HEK293T (cell line): ENCODE measurements at regions not wholly inside any gene's neighbourhood (a gene's known extent, or its start where the extent isn't known, plus 50 kb on each side); places are given as distances from the start of the nearest gene placed in this dataset.

Source experiments
- CTCF ChIA-PET: fragments of 350-600 bp; formaldehyde crosslinking; extraction: SDS; loops from one replicate; lab custom pipeline; 2021; ENCODE audit warnings: antibody characterized with exemption, inconsistent platforms; lab: Yijun Ruan, JAX
- POLR2A ChIA-PET: fragments of 350-600 bp; formaldehyde crosslinking; extraction: SDS; loops from one replicate; lab custom pipeline; 2020; ENCODE audit warnings: antibody characterized with exemption, inconsistent platforms; lab: Yijun Ruan, JAX
- DNase-seq: peaks from one replicate; pipeline ENCODE4 v3.0.0; 2012; ENCODE audit warnings: mixed read lengths; ENCODE audit errors: extremely low spot score
- ARNT ChIP-seq: fragments of 450-650 bp; IDR thresholded peaks from 2 replicates; pipeline ENCODE4 v1.6.1; 2017; ENCODE audit warnings: mild to moderate bottlenecking
- BHLHE40 ChIP-seq: fragments of 450-650 bp; IDR thresholded peaks from 2 replicates; pipeline ENCODE4 v1.6.1; 2016; ENCODE audit warnings: mild to moderate bottlenecking, moderate library complexity, borderline replicate concordance
- CTBP1 ChIP-seq: fragments of 450-650 bp; IDR thresholded peaks from 2 replicates; pipeline ENCODE4 v1.6.1; 2016; ENCODE audit warnings: borderline replicate concordance
- ELF4 ChIP-seq: fragments of 450-650 bp; IDR thresholded peaks from 2 replicates; pipeline ENCODE4 v1.6.1; 2017; ENCODE audit warnings: antibody characterized with exemption
- FOXA1 ChIP-seq: fragments of 450-650 bp; IDR thresholded peaks from 2 replicates; pipeline ENCODE4 v1.6.1; 2016; ENCODE audit warnings: mild to moderate bottlenecking
- FOXK2 ChIP-seq: fragments of 450-650 bp; IDR thresholded peaks from 2 replicates; pipeline ENCODE4 v1.6.1; 2016; ENCODE audit warnings: mild to moderate bottlenecking
- FOXM1 ChIP-seq: fragments of 450-650 bp; IDR thresholded peaks from 2 replicates; pipeline ENCODE4 v1.6.1; 2017; ENCODE audit warnings: mild to moderate bottlenecking, borderline replicate concordance
- HDGF ChIP-seq: fragments of 450-650 bp; IDR thresholded peaks from 2 replicates; pipeline ENCODE4 v1.6.1; 2017; ENCODE audit warnings: antibody characterized with exemption, borderline replicate concordance
- L3MBTL2 ChIP-seq: fragments of 450-650 bp; conservative IDR thresholded peaks from 2 replicates; pipeline ENCODE4 v1.6.1; 2016; ENCODE audit warnings: mild to moderate bottlenecking
- LEF1 ChIP-seq: fragments of 450-650 bp; IDR thresholded peaks from 2 replicates; pipeline ENCODE4 v1.6.1; 2017; ENCODE audit warnings: mild to moderate bottlenecking, borderline replicate concordance
- NFRKB ChIP-seq: fragments of 450-650 bp; IDR thresholded peaks from 2 replicates; pipeline ENCODE4 v1.6.1; 2016; ENCODE audit warnings: mild to moderate bottlenecking, moderate library complexity
- SP1 ChIP-seq: fragments of 450-650 bp; IDR thresholded peaks from 2 replicates; pipeline ENCODE4 v1.6.1; 2017
- SUZ12 ChIP-seq: fragments of 450-650 bp; IDR thresholded peaks from 2 replicates; pipeline ENCODE4 v1.6.1; 2016; ENCODE audit warnings: mild to moderate bottlenecking
- TARDBP ChIP-seq: fragments of 450-650 bp; IDR thresholded peaks from 2 replicates; pipeline ENCODE4 v1.6.1; 2016
- ZNF384 ChIP-seq: fragments of 450-650 bp; IDR thresholded peaks from 2 replicates; pipeline ENCODE4 v1.6.1; 2016
- TF ChIP-seq, protein P1 (sequence below): fragments of 450-650 bp; IDR thresholded peaks from 2 replicates; pipeline ENCODE4 v1.6.1; 2016

DNA sequence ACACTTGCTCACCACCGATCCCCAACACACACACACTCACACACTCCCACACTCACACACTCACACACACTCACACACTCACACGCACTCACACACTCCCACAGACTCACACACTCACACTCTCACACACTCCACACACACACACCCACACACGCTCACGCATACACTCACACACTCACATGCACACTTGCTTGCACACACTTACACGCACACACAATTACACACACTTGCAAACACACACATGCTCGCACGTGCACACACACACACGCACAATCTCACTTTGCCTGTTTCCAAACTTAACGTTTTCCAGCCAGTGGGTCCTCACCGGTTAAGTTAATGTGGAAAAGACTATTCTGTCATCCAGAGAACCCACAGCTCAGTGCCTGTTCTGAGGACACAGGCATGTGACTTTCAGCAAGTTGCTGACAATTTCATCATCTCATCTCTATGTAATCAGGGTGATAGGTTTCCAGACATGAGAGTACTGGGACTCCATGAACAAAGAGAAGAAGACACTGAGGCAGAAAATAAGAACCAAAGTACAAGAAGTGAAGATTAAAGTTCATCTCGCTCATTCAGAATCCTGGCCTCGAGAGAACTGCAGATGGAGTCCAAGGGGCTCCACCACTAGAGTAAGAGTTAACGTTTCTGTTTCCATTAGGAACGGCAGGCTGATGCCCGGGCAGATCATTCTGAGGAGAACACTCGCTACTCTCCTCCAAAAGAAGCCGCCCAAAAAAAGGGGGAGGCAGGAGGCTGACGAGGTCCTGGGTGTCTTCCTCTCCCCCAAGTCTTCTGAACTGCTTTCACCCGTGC is 153.2 kb upstream of the FRG1 start:
- TF ChIP-seq ARNT (no peak), SUZ12 (no peak), ZNF384 (no peak), TARDBP (no peak), BHLHE40 (no peak), FOXM1 (no peak), ELF4 (no peak)
- TF ChIP-seq, protein P1, sequence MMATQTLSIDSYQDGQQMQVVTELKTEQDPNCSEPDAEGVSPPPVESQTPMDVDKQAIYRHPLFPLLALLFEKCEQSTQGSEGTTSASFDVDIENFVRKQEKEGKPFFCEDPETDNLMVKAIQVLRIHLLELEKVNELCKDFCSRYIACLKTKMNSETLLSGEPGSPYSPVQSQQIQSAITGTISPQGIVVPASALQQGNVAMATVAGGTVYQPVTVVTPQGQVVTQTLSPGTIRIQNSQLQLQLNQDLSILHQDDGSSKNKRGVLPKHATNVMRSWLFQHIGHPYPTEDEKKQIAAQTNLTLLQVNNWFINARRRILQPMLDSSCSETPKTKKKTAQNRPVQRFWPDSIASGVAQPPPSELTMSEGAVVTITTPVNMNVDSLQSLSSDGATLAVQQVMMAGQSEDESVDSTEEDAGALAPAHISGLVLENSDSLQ, result no peak
- CTCF ChIA-PET, result no interaction called here
- DNase-seq, result no peak
- POLR2A ChIA-PET, result no interaction called here

- TF ChIP-seq, protein P1, result peak; percentile 44; the same call in 1 of the 2 replicates
- no peak for TF ChIP-seq ZNF384
- ChIA-PET POLR2A (no interaction called here), CTCF (interaction anchor here (0.6 to 1.3 kb wide), 12 partner anchors 13 to 694 kb away, joined by 3 to 6 read pairs (median 3); no protein-coding TSS in a partner anchor)
- DNase-seq, result peak; percentile 42
These were observed 147.6 kb upstream of the FRG1 start for GRCh38 chr4:189792924-189793618.

GRCh38 chr4:189800545-189801088 is 140.1 kb upstream of the FRG1 start:
- POLR2A ChIA-PET, result no interaction called here
- DNase-seq, result no peak
- CTCF ChIA-PET, result interaction anchor here (0.6 kb wide), 1 partner anchor 105 kb away, joined by 3 read pairs; no protein-coding TSS in a partner anchor
- no peak for TF ChIP-seq LEF1
- no peak for TF ChIP-seq SUZ12
- TF ChIP-seq FOXA1, result no peak

- DNase-seq, result no peak
- ChIA-PET CTCF (no interaction called here), POLR2A (no interaction called here)
- TF ChIP-seq FOXM1 (no peak), TARDBP (no peak), ELF4 (no peak), BHLHE40 (no peak), SP1 (no peak), FOXK2 (no peak), NFRKB (no peak), FOXA1 (no peak), ARNT (no peak), LEF1 (no peak), SUZ12 (no peak), CTBP1 (no peak)
- TF ChIP-seq, protein P1, result no peak
These were observed 137.8 kb upstream of the FRG1 start for GRCh38 chr4:189802884-189803283.

DNA sequence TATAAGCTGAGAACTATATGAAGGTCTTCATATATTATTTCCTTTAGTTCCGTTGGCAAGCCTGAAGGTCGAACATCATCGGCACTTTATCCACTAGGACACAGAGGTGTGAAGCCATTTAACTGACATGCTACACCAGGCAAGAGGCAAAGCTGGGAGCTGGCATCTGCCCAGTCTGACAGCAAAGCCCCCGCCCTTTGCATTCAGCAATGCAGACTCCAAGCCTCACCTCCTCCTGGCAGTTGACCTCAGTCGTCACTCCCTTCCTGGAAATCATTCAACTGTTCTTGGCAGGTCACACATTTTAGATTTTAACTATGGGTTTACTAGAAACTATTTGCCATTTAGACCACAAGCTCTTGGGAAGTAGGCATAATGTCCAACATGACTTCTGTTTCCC is 135.8 kb upstream of the FRG1 start:
- no peak for DNase-seq
- CTCF ChIA-PET, result no interaction called here
- no peak for TF ChIP-seq SP1
- POLR2A ChIA-PET, result no interaction called here

DNA sequence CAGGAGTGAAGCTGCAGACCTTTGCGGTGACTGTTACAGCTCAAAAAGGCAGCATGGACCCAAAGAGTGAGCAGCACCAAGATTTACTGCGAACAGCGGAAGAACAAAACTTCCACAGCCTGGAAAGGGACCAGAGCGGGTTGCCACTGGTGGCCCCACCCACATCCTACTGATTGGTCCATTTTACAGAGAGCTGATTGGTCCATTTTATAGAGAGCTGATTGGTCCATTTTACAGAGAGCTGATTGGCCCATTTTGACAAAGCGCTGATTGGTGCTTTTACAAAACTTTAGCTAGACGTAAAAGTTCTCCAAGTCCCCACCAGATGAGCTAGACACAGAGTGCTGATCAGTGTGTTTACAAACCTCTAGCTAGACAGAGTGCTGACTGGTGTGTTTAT is 134.2 kb upstream of the FRG1 start:
- ChIA-PET POLR2A (no interaction called here), CTCF (no interaction called here)
- TF ChIP-seq SUZ12 (no peak), ELF4 (no peak), L3MBTL2 (no peak), SP1 (no peak), NFRKB (no peak)
- no peak for DNase-seq

- ChIA-PET POLR2A (no interaction called here), CTCF (no interaction called here)
- TF ChIP-seq ARNT, result no peak
- no peak for TF ChIP-seq LEF1
- TF ChIP-seq L3MBTL2, result no peak
- TF ChIP-seq FOXM1, result no peak
- no peak for TF ChIP-seq TARDBP
- TF ChIP-seq ELF4, result no peak
- TF ChIP-seq CTBP1, result no peak
- no peak for TF ChIP-seq HDGF
- TF ChIP-seq, protein P1, result no peak
- TF ChIP-seq FOXK2, result no peak
- TF ChIP-seq SUZ12, result no peak
- no peak for TF ChIP-seq FOXA1
- TF ChIP-seq ZNF384, result no peak
- no peak for TF ChIP-seq NFRKB
- no peak for TF ChIP-seq BHLHE40
- TF ChIP-seq SP1, result no peak
- DNase-seq, result no peak
These were observed 133.6 kb upstream of the FRG1 start for GRCh38 chr4:189807031-189807430.
